ENCODE measurements at regions not wholly inside any gene's neighbourhood (a gene's known extent, or its start where the extent isn't known, plus 50 kb on each side); places are given as distances from the start of the nearest gene placed in this dataset.
"Not testable (repeated sequence)": the region's sequence is repeated elsewhere in the genome, so short reads cannot be mapped to it uniquely, and the experiment has no call there.

GRCh38 chr4:164326056-164326455, 427.9 kb upstream of the SMIM31 start:
- Histone ChIP-seq H3K9me3 (no peaks in the 10 kb centered on the region), H3K4me3 (no peak overlapping the region), H3K4me1 (ENCODE audit: low read depth) (no peaks in the 10 kb centered on the region), H3K36me3 (ENCODE audit: low read depth) (no peaks in the 10 kb centered on the region)
- DNase-seq (no peak), ATAC-seq (no peak)
- intact Hi-C loops (cut with DNase I, micrococcal nuclease): no loop called here
- TF ChIP-seq, protein P1, sequence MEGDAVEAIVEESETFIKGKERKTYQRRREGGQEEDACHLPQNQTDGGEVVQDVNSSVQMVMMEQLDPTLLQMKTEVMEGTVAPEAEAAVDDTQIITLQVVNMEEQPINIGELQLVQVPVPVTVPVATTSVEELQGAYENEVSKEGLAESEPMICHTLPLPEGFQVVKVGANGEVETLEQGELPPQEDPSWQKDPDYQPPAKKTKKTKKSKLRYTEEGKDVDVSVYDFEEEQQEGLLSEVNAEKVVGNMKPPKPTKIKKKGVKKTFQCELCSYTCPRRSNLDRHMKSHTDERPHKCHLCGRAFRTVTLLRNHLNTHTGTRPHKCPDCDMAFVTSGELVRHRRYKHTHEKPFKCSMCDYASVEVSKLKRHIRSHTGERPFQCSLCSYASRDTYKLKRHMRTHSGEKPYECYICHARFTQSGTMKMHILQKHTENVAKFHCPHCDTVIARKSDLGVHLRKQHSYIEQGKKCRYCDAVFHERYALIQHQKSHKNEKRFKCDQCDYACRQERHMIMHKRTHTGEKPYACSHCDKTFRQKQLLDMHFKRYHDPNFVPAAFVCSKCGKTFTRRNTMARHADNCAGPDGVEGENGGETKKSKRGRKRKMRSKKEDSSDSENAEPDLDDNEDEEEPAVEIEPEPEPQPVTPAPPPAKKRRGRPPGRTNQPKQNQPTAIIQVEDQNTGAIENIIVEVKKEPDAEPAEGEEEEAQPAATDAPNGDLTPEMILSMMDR (IDR thresholded peaks at IDR 0.05): no peak

DNA sequence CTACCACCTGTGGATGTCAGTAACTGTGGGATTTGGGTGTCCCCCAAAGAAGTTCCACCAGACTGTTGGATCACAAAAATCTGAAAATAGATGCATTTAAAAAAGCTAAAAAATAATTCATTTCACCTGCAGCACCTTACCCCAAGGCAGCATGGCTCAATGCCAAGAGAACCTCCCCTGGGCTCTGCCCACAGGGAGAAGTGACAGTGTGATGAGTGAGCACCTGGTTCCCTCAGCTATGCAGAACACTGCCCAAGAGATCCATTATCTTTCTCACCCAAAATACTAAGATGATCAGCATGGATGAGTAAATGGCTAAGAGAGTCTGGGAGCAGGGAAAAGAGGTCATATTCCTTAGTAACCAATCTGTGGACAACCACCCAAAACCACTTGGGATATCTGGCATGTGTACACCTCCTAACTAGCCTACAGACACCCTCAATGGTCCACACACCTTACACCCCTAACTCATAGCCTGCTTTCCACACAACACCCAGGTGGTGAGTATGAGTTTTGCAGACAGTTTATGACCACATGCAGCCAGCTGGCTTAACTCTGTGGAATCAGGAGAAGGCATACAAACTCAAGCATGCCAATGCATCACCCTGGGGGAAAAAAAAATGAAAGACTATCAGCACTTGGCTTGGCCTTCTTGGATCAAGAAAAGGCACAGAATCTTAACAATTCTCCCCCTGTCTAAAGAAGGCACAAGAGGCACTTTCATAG, 416.5 kb upstream of the SMIM31 start:
- ATAC-seq (no peak), DNase-seq (no peak)
- H3K9me3 ChIP-seq: no peaks in the 10 kb centered on the region
- no peak overlapping the region for H3K4me3 ChIP-seq
- intact Hi-C loops (cut with DNase I, micrococcal nuclease): no loop called here
- TF ChIP-seq, protein P1 (IDR thresholded peaks at IDR 0.05): no peak
- no peaks in the 10 kb centered on the region for H3K36me3 ChIP-seq (ENCODE audit: low read depth)
- no peaks in the 10 kb centered on the region for H3K4me1 ChIP-seq (ENCODE audit: low read depth)

GRCh38 chr4:164343472-164343976, 410.4 kb upstream of the SMIM31 start:
- no peaks in the 10 kb centered on the region for H3K9me3 ChIP-seq
- intact Hi-C loops (cut with DNase I, micrococcal nuclease): no loop called here
- H3K4me1 ChIP-seq (ENCODE audit: low read depth): no peaks in the 10 kb centered on the region
- no peaks in the 10 kb centered on the region for H3K36me3 ChIP-seq (ENCODE audit: low read depth)
- DNase-seq: no peak
- TF ChIP-seq, protein P1 (IDR thresholded peaks at IDR 0.05): no peak
- no peak for ATAC-seq
- H3K4me3 ChIP-seq: no peak overlapping the region

GRCh38 chr4:164345756-164346155, 408.2 kb upstream of the SMIM31 start:
- no peak overlapping the region for H3K4me3 ChIP-seq
- TF ChIP-seq, protein P1 (IDR thresholded peaks at IDR 0.05): no peak
- H3K36me3 ChIP-seq (ENCODE audit: low read depth): no peaks in the 10 kb centered on the region
- H3K9me3 ChIP-seq: no peaks in the 10 kb centered on the region
- ATAC-seq (no peak), DNase-seq (no peak)
- no peaks in the 10 kb centered on the region for H3K4me1 ChIP-seq (ENCODE audit: low read depth)
- intact Hi-C loops (cut with DNase I, micrococcal nuclease): no loop called here

DNA sequence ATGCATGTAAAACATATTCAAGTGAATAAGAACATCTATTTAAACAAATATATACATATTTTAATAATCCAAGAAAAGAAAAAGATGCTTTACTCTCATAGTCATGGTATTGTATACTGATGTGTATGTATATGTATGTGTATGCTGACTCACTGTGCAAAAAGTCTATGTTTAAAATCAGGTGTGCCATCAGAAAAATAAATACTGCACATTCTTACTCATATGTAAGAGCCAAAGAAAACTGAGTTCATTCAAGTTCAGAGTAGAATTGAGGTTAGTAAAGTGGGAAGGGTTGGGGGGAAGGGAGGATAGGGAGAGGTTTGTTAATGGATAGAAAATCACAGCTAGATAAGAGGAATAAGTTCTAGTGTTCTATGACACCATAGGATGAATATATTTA, 403.9 kb upstream of the SMIM31 start:
- no peaks in the 10 kb centered on the region for H3K4me1 ChIP-seq (ENCODE audit: low read depth)
- ATAC-seq (no peak), DNase-seq (no peak)
- no peak overlapping the region for H3K4me3 ChIP-seq
- no peaks in the 10 kb centered on the region for H3K9me3 ChIP-seq
- TF ChIP-seq, protein P1 (IDR thresholded peaks at IDR 0.05): no peak
- no peaks in the 10 kb centered on the region for H3K36me3 ChIP-seq (ENCODE audit: low read depth)
- intact Hi-C loops (cut with DNase I, micrococcal nuclease): no loop called here

DNA sequence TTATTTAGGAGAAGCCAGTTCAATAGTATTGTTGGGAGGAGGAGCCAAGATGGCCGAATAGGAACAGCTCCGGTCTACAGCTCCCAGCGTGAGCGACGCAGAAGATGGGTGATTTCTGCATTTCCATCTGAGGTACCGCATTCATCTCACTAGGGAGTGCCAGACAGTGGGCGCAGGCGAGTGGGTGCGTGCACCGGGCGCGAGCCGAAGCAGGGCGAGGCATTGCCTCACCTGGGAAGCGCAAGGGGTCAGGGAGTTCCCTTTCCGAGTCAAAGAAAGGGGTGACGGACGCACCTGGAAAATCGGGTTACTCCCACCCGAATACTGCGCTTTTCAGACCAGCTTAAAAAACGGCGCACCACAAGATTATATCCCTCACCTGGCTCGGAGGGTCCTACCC, 403.2 kb upstream of the SMIM31 start:
- H3K4me1 ChIP-seq (ENCODE audit: low read depth); DNase-seq: not testable (repeated sequence)

More for the DNA sequence above, 403.2 kb upstream of the SMIM31 start:
- H3K9me3 ChIP-seq; H3K4me3 ChIP-seq; H3K36me3 ChIP-seq (ENCODE audit: low read depth); ATAC-seq; intact Hi-C loops (cut with DNase I, micrococcal nuclease): not testable (repeated sequence)
